NOMO-1 (cell line): ENCODE measurements at regions not wholly inside any gene's neighbourhood (a gene's known extent, or its start where the extent isn't known, plus 50 kb on each side); places are given as distances from the start of the nearest gene placed in this dataset.
"Not testable (repeated sequence)": the region's sequence is repeated elsewhere in the genome, so short reads cannot be mapped to it uniquely, and the experiment has no call there.

ENCODE experiments used
- DNase-seq, 2 experiments: peaks; one replicate each; lab custom pipeline; 2025; ENCODE audit not compliant: unreplicated experiment in 2 of 2; lab: John Stamatoyannopoulos, UW

DNA sequence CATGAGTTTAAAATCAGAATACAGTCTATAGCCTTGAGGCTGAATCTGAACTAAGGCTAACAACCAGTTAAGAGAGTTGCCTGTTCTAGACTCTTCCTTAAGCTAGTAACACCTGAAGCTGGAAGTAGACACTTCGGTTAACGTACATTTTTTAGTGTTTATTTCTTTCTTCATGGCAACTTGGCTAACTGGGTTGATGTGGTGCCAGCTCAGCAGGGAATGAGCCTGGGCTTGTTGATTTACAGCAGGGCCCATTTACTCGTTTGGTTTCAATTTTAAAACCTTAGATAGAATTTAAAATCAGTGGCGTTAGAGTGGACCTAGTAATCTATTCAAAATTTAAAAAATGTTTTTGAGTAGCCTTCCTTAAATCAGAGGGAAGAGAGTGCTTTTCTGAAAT, 137.6 kb upstream of the ESX1 start:
- DNase-seq = no peak

DNA sequence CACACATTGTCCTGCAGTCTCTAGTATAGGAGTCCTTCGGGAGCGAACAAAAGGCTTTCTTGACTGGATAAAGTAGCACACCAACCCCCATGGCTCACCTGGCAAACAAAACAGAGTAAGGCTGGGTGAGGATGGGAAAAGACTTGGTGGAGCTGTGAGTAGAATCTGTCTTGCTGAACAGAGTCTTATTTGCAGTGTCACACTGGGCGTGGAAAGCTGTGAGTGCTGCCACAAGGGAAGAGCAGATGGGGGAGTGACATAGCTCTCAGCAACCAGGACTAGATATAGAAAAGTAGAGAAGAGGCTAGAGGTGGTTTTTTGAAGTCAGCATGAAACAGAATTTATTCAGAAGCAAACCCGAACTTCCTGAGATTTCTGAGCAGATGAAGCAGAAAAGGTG, 137.2 kb upstream of the ESX1 start:
- no peak for DNase-seq

DNA sequence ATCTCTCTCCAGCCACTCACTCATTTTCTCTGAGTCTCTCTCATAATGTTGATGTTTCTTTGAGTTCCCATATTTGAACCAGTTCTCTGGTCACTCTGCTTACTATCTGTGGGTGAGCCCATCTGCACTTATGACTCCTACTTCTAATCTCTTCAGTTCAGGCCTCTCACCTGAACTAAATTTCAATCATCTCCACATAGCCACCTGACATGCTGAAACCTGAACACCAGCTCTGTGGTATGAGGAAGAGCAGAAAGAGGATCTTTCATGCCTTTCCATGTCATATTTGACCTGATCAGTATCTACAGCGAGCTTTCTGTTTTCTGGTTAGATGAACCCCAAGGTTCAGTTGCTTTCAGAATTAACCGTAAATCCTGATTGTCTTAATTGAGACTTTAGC, 122.2 kb upstream of the ESX1 start:
- no peak for DNase-seq

DNA sequence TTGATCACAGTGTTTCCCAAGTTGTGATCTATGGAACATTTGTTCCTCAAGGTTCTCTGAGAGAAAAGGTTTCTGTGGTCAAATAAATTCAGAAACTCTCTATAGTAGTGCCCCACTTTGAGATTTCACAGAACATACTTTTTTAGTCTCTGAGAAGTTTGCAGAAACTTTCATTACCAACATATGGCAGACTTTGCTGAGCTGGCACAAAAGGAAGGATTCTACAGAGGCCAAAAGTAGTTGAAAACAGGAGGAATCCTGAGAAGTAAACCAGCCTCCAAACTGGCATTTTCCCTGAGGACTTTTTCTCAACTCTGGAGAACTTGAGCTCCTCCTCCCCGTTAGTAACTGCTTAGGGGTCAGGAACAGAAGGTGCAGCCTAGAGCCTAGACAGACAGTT, 117.8 kb upstream of the ESX1 start:
- no peak for DNase-seq

DNA sequence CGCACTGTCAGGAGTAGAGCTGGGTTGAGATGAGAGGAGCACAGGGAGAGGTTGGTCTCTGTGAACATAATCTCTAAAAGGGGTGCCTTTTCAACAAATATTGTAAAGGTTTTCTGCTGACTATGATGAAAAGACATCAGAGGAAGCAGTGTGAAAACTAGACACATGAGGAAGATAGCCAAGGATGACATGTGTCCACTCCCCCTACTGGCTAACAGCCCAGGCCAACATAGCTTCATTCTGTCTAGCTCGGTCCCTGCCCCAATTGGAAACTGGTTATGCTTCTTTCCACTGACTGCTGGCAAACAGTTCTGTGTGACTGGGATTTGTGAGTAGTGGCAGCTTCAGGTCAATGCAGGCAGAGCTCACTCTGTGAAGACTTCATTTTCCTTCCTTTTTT, 115.4 kb upstream of the ESX1 start:
- no peak for DNase-seq

DNA sequence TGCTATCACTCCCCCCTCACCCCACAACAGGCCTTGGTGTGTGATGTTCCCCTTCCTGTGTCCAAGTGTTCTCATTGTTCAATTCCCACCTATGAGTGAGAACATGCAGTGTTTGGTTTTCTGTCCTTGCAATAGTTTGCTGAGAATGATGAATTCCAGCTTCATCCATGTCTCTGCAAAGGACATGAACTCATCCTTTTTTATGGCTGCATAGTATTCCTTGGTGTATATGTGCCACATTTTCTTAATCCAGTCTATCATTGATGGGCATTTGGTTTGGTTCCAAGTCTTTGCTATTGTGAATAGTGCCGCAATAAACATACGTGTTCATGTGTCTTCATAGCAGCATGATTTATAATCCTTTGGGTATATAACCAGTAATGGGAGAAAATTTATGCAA, 106.0 kb upstream of the ESX1 start:
- not testable (repeated sequence) for DNase-seq

DNA sequence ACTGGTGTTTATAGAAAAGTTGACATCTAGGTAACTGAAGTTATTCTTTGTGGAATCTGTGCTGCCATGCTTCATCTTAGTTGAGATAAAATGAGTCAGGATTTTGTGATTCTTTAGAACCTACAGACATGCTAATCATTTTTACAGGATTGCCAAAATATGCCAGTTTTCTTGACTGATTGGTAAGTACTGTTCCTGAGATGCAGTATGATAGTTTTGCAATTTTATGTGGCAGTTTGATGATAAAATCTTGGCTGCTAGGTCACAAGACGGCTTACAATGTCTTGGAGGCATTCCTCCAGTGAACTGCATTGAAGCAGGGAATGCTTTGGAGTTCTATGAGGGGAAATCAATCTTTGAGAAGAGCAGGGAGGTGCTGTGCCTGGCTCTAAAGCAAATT, 104.4 kb upstream of the ESX1 start:
- no peak for DNase-seq

DNA sequence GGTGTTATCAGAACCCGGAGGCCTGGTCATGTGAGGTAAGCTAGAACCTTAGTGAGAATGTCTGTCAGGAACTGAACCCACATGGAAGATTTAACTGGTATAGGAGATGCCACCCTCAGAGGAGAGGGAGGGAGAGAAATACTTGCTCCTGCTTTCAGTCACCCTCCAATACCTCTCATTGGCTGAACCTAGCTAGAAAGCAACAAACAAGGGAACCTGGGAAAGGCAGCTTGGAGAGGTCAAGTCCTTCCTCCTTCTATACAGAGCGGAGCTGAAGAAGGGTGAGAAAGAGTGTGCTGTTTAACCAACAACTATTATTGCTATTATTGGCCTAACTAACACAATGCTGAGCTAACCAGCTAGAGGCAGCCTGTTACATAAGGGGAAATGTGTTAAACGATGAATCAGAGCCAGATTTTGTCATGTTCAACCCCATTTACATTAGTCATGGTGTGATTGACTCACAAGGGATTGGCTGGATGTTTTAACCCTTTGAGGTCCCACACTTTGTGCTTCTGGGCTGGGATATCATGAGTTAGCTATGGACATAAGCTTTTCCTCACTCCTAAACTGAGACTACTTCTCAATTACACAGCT, 96.5 kb upstream of the ESX1 start:
- DNase-seq = peak; percentile 42 to 77

DNA sequence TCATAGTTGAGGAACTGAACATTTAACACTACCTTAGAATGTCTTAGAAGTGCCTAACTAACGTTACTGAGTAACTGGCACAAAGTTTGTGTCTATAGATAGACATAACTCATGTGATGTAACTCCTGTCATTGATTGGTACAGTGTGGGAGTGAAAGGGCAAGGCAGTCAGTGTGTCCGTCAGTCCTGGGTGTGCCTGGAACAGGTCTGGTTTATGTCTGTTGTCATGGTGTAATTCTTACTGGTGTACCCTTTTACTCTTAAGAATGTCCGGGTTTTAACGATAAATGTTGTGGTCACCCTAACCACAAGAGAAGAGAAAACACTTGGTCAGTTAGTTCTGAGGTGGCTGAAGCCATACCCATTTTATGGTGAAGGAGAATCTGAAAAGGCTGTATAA, 93.1 kb upstream of the ESX1 start:
- peak; percentile 18 to 32 for DNase-seq

DNA sequence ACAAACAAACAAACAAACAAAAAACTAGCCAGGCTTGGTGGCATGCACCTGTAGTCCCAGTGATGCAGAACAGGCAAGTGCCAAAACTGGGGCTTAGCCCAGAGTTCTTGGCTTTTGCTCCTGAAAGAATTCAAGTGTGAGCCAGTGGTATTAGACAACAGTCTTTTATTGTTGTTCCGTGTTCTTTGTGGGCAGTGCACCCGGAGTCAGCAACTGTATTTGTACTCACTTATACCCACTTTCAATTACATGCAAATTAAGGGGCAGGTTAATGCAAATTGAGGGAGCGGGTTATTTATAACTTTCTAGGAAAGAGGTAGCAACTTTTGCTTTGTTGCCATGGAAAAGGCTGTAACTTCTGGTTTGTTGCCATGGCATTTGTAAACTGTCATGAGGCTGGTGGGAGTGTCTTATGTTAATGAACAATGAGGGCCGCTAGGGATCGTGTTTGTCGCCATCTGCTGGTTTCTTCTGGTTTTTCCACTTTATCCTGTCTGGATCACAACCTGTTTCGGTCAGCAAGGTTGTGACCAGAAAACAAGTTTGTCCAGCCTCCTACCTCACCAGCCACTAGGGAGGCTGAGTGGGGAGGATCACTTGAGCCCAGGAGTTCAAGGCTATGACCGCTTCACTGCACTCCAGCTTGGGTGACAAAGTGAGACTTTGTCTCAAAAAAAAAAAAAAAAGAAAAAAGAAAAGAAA, 88.8 kb upstream of the ESX1 start:
- peak; percentile 44 to 68 for DNase-seq

DNA sequence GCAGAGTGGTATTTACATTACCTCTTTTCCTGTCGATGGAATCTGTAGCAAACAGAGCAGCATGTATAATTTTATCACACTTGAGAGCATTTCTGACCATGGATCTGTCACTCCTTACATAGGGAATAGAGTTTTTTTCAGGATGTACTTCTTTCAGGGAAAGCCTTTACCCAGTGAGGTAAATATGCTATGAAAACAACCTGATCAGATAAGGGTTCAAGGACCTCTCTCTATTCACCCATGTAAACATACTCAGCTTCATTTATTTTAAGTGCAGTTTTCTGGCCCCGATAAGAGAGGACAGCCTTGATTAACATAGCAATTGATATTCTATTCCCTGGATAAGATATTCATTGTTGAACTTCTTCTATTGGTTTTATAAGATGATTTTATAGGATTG, 87.3 kb upstream of the ESX1 start:
- no peak for DNase-seq

DNA sequence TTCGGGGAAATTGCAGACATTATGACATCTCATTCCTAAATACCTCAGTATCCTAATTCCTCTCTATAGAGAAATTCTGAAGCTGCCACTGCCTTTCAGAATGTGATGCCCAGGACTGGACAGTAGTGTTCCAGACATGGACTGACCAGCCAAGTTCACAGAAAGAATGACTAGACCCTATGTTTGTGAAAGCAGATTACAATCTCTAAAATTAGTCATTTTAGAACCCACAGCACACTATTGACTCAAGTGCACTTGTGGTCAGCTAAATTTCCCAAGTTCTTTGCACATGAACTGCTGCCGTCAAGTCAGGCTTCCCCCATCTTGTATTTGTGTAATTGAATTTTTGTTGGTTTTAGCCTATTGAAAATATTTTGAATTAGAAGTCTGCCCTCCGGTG, 81.0 kb upstream of the ESX1 start:
- no peak for DNase-seq

DNA sequence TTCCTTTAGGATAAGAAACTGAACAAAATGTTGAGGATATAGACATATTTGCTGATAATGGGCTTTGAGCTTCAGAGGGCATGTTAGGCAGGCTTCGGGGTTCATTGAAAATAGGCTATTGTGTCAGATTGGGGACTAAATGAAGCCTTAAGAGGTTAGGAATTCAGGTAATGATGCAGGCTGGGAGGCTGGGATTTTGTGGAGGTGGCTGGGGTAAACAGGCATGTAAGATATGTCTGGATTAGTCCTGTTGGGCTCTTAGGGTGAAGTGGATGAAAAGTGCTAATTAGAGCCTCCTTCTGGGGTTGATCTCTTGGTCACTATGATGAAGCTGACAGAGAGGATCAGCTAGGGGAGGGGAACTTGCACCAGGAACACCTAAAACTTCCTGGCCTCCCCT, 80.2 kb upstream of the ESX1 start:
- no peak for DNase-seq

DNA sequence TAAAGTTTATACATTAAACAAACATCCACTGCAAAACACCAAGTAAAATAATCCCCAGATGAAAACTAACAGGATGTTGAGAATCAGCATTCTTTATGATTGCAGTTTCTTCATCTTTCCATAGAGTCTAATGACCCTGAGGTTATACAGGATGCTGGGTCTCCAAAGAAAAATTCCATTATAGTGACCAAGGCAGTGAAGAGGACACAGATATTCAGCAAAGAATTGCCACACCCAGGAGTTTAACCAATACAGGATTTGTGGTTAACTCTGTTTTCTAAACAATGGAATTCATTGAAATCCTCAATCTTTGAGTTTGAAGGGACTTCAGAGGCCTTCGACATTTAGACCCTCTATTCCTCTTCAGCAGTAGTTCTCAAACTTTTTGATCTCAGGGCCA, 76.2 kb upstream of the ESX1 start:
- no peak for DNase-seq

DNA sequence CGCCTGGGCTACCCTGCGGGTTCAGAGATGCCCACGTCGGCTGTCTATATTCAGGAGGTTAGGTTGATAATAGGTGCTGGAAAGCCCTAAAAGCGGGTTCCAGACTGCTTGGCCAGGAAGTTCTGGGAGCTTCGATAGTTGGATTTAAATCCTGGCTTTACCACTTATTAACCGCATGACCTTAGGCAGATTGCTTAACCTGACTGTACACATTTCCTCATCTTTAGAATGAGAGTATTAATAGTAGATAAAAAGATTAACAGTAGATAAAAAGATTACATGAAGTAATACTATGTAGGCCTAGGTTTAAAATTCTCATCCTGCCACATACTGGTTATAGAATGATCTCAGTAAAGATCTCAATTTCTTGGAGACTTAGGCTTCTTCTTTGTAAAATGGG, 75.0 kb upstream of the ESX1 start:
- no peak for DNase-seq

DNA sequence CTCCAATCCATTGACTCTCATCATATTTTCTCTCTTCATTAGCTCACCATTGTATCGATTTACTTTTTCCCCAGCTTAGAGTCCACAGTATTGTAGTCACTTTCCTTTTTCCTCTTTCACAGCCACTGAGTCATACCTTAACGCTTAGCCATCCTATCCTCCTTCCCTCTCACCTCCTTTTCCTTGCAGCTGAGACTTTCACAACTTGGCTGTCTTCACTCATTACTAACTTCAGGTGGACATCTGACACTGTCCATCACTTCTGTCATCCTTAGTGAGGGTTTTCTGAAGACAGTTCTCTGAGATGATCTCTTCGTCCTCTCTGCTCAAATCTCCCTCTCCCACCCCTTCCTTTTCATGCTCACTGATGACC, 70.5 kb upstream of the ESX1 start:
- DNase-seq = no peak

DNA sequence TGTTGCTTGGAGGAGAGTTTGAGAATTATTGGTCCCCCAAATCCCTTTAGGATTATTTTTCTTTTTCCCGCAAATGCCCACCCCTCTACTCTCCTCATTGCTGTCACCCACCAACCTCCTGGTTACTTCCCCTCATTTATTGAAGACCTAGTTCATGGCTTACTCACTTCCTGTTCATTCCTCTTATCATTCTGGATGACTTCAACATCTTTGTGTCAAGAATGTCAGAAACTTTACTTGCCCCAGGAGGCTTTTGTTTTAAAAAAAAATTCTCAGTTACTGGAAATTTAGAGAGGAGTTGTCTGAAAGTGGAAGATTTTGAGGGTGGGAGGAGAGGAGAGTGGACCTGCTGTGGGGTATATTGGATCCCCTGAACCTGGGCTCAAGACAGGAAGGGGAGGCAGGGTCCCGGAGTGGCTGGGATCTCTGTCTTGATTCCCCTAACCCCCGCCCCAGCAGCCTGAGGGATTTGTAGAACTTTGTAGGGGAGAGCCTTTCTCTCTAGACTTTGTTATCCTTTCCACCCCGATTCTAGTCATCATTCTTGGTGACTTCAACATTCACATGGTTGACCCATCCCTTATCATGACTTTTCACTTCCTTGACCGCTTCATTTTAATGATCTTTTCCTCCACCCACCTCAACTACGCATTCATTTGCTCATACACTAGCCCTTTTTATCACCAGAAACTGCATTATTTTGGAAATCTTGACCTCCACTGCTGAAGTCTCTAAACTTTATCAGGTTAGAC, 69.9 kb upstream of the ESX1 start:
- DNase-seq = no peak

DNA sequence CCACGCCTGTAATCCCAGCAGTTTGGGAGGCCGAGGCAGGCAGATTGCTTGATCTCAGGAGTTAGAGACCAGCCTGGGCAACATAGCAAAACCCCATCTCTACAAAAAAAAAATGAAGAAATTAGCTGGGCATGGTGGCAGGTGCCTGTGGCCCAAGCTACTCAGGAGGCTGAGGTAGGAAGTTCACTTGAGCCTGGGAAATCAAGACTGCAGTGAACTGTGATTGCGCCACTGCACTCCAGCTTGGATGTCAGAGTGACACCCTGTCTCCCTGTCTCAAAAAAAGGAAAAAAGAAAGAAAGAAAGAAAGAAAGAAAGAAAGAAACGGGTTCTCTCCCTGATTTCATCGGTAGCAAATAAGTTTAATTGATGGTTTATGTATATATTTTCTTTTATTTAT, 64.6 kb upstream of the ESX1 start:
- no peak for DNase-seq

DNA sequence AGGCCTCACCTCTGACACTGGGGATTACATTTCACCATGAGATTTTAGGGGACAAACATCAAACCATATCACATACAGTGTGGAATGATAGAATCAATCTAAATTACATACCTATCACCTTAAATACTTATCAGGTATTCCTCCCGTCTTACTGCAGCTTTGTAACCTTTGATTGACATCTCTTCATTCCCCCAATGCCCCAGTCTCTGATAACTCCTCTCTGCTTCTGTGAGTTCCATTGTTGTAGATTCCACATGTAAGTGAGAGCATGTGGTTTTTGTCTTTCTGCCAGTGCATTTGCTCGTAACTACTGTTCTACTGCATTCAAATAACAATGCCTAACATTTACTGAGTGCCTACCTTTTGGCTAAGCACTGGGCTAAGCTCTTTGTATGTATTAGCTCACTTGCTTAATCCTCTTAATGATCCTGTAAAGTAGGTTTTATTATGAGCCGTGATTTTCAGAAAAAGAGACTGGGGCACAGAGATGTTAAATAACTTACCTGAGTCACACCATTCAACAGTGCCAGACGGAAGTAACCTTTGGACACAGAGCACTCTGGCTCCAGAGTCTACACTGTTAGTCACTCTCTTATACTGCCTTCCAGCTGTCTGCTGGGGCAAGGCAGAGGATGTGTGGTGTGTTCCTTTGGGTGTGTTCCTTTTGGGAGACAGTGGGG, 63.7 kb upstream of the ESX1 start:
- DNase-seq = no peak

DNA sequence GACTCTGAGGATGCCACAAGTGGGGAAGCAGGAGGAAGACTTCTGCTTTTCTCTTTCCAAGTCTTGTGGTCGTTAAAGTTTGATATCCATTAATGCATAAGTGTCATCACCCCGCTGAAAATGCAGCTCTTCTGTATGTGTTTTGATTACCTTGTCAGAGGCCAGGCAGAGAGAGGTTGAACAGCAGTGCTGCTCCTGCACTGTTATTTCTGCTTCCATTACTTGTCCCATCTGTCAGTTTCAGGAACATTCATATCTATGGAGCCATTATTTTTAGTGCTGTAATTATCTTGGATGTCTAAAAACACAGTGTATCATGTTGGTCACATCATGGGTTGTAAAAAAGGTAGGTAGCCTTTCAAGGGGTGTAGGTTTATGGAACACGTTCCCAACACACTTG, 62.0 kb upstream of the ESX1 start:
- no peak for DNase-seq

DNA sequence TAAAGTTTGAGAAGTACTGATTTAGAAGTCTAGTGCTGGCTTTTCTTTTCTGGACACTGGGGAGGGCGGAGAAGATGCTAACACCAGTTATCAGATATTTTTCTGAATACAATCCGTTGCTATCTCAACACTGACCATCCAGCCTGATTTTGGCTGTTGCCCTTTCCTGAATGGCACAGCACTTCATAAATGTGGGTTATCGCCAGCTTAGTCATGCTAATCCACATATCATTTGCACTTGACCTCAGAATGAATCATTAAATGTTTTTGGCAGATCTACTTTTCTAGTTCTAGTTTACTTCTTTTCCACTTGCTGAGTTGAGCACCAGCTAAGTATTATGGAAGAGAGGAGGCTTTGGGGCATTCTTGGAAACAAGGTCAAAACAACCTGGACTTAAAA, 60.8 kb upstream of the ESX1 start:
- no peak for DNase-seq
